ENCODE measurements at regions not wholly inside any gene's neighbourhood (a gene's known extent, or its start where the extent isn't known, plus 50 kb on each side); places are given as distances from the start of the nearest gene placed in this dataset.

GRCh38 chr15:47466357-47466756, 250.9 kb upstream of the SEMA6D start:
- TF ChIP-seq CTCF (IDR thresholded peaks at IDR 0.05) (no peak), ZFX (IDR thresholded peaks at IDR 0.05; ENCODE audit: borderline replicate concordance) (no peak)
